ENCODE measurements at regions not wholly inside any gene's neighbourhood (a gene's known extent, or its start where the extent isn't known, plus 50 kb on each side); places are given as distances from the start of the nearest gene placed in this dataset.

- DNase-seq (ENCODE audit: extremely low spot score), result peak; percentile 54
- peak; percentile 67 for TF ChIP-seq CTCF (IDR thresholded peaks at IDR 0.05; ENCODE audit: control extremely low read depth, extremely low read depth, low read depth, missing control alignments)
- POLR2A ChIA-PET, result no interaction called here
- CTCF ChIA-PET, result interaction anchor here (0.9 to 2.3 kb wide), 13 partner anchors 8 to 626 kb away, joined by 3 to 13 read pairs (median 4); no protein-coding TSS in a partner anchor
Measured at GRCh38 chr4:159487284-159487747, 384.4 kb downstream of the RAPGEF2 start.

GRCh38 chr4:159489646-159490045 is 386.8 kb downstream of the RAPGEF2 start:
- ChIA-PET CTCF (no interaction called here), POLR2A (no interaction called here)
- no peak for DNase-seq (ENCODE audit: extremely low spot score)
- TF ChIP-seq CTCF (IDR thresholded peaks at IDR 0.05; ENCODE audit: control extremely low read depth, extremely low read depth, low read depth, missing control alignments), result no peak

- POLR2A ChIA-PET, result no interaction called here
Measured at GRCh38 chr4:159495515-159496236, 392.8 kb downstream of the RAPGEF2 start.

GRCh38 chr4:159496248-159496647 is 393.4 kb downstream of the RAPGEF2 start:
- DNase-seq (ENCODE audit: extremely low spot score), result no peak
- POLR2A ChIA-PET, result no interaction called here
- TF ChIP-seq CTCF (IDR thresholded peaks at IDR 0.05; ENCODE audit: control extremely low read depth, extremely low read depth, low read depth, missing control alignments), result no peak
- CTCF ChIA-PET, result interaction anchor here (1.0 to 2.8 kb wide), 2 partner anchors 9 to 11 kb away, joined by 4 to 10 read pairs; no protein-coding TSS in a partner anchor

More at GRCh38 chr4:159495515-159496236, 392.8 kb downstream of the RAPGEF2 start:
- CTCF ChIA-PET, result interaction anchor here (1.0 to 2.8 kb wide), 3 partner anchors 8 to 10 kb away, joined by 4 to 10 read pairs (median 6); no protein-coding TSS in a partner anchor
- no peak for DNase-seq (ENCODE audit: extremely low spot score)
- no peak for TF ChIP-seq CTCF (IDR thresholded peaks at IDR 0.05; ENCODE audit: control extremely low read depth, extremely low read depth, low read depth, missing control alignments)

GRCh38 chr4:159497936-159498335 is 395.1 kb downstream of the RAPGEF2 start:
- no peak for TF ChIP-seq CTCF (IDR thresholded peaks at IDR 0.05; ENCODE audit: control extremely low read depth, extremely low read depth, low read depth, missing control alignments)
- POLR2A ChIA-PET, result no interaction called here
- no peak for DNase-seq (ENCODE audit: extremely low spot score)
- CTCF ChIA-PET, result interaction anchor here (1.4 kb wide), 1 partner anchor 10 kb away, joined by 9 read pairs; no protein-coding TSS in a partner anchor

GRCh38 chr4:159498446-159499115 is 395.7 kb downstream of the RAPGEF2 start:
- DNase-seq (ENCODE audit: extremely low spot score), result no peak
- ChIA-PET POLR2A (no interaction called here), CTCF (interaction anchor here (1.4 kb wide), 2 partner anchors 11 kb away, joined by 4 to 9 read pairs; no protein-coding TSS in a partner anchor)
- TF ChIP-seq CTCF (IDR thresholded peaks at IDR 0.05; ENCODE audit: control extremely low read depth, extremely low read depth, low read depth, missing control alignments), result no peak
